ENCODE measurements at regions not wholly inside any gene's neighbourhood (a gene's known extent, or its start where the extent isn't known, plus 50 kb on each side); places are given as distances from the start of the nearest gene placed in this dataset.

DNA sequence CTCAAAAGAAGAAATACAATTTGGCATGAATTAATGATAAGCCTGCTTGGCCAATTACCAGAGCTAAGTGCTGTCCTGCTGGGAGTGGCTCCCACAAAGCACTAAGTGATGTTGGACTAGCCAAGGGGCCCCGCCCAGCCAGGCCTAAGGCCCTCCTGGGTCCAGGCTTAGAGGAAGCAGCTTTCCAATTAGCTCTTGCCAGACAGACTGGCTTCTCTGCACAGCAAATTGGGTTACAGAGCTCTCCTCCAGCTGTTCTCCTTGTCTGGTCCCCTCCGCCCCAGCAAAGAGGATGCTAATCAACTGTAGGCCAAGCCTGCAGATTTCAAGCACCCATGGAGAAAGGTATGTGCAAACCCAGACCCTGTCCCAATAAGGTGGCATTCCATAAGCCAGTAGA is 151.9 kb downstream of the DMRTA2 start (continued):
- TF ChIP-seq ZNF408 (CRISPR knock-in tag; IDR thresholded peaks at IDR 0.05; ENCODE audit: low read depth) (no peak), KHSRP (IDR thresholded peaks at IDR 0.05) (no peak), CXXC5 (CRISPR knock-in tag; IDR thresholded peaks at IDR 0.05) (no peak), SAFB (IDR thresholded peaks at IDR 0.05; ENCODE audit: borderline replicate concordance, low read depth, low read length) (no peak), NCOA6 (IDR thresholded peaks at IDR 0.05) (no peak), ARID1B (IDR thresholded peaks at IDR 0.05) (no peak)

DNA sequence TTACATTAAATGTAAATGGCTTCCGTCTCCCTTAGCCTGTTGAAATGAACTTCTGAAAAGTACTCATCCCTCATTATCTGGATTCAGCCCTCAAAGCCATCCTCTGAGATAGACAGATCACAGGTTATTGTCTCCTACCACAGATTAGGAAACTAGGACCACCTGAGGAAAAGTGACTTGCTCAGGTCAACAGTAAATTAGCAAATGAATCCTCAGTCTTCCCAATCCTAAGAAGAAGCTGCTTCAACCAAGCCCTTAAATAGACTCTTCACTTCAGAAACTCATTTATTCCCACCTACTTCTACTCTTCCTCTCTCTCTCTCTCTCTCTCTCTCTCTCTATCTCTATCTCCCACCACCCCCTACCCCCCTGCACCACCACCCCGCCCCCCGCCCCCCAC is 152.3 kb downstream of the DMRTA2 start:
- Histone ChIP-seq H3K4me3 (no peak overlapping the region), H2AFZ (ENCODE audit: low read depth, low read length) (no peak overlapping the region), H3K9ac (ENCODE audit: insufficient read depth in 1 of 2, low read depth in 2 of 2, low read length in 2 of 2) (no peak overlapping the region), H3K36me3 (ENCODE audit: control insufficient read depth, insufficient read depth, low read length) (no peaks in the 10 kb centered on the region), H3K9me1 (ENCODE audit: control insufficient read depth, insufficient read depth, low read length) (no peaks in the 10 kb centered on the region), H3K79me2 (ENCODE audit: control insufficient read depth, insufficient read depth, low read length) (no peaks in the 10 kb centered on the region), H3K27ac (ENCODE audit: extremely low read depth, low read depth, low read length) (no peak overlapping the region), H4K20me1 (replicated peaks; ENCODE audit: control insufficient read depth, insufficient read depth, low read length) (no peaks in the 10 kb centered on the region), H3K9me3 (replicated peaks; ENCODE audit: control insufficient read depth, insufficient read depth, low read depth, low read length) (no peaks in the 10 kb centered on the region), H3K4me1 (replicated peaks in 1 of 2; ENCODE audit: control insufficient read depth in 2 of 2, insufficient read depth in 2 of 2, low read length in 2 of 2) (no peaks in the 10 kb centered on the region), H3K4me2 (ENCODE audit: insufficient read depth, low read length) (no peak overlapping the region), H3K27me3 (ENCODE audit: control insufficient read depth in 2 of 2, insufficient read depth in 2 of 2, low read length in 2 of 2) (no peaks in the 10 kb centered on the region)
- intact Hi-C loops (cut with micrococcal nuclease) (no loop called here), in situ Hi-C loops (cut with MboI) (no loop called here)
- TF ChIP-seq ZNF140 (CRISPR knock-in tag; IDR thresholded peaks at IDR 0.05) (no peak), CBFA2T3 (IDR thresholded peaks at IDR 0.05) (no peak), NFATC3 (IDR thresholded peaks at IDR 0.05) (no peak), XRCC3 (IDR thresholded peaks at IDR 0.05) (no peak), CCAR2 (IDR thresholded peaks at IDR 0.05; ENCODE audit: low read depth, low read length) (no peak), ZNF165 (CRISPR knock-in tag; IDR thresholded peaks at IDR 0.05; ENCODE audit: borderline replicate concordance) (no peak), ETS2 (tag; IDR thresholded peaks at IDR 0.05; ENCODE audit: borderline replicate concordance, poor library complexity, severe bottlenecking) (no peak), NR2F6 (CRISPR knock-in tag; IDR thresholded peaks at IDR 0.05) (no peak)
- TF ChIP-seq, protein P1, sequence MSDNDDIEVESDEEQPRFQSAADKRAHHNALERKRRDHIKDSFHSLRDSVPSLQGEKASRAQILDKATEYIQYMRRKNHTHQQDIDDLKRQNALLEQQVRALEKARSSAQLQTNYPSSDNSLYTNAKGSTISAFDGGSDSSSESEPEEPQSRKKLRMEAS (CRISPR knock-in tag; IDR thresholded peaks at IDR 0.05): no peak
- FAIRE-seq (no peak), ATAC-seq (no peak), DNase-seq (ENCODE audit: extremely low read depth in 1 of 4, low spot score in 3 of 4) (no peak)
- no TSS peak for BruUV-seq (replicated peaks)
- POLR2A ChIA-PET: interaction anchor here (0.9 kb wide), 1 partner anchor 27 kb away, joined by 5 read pairs; no protein-coding TSS in a partner anchor
- CTCF ChIA-PET (ENCODE audit: low intra/inter-chr PET ratio): no interaction called here
- 0% methylated on average over 1 of the region's 3 CpGs for WGBS (ENCODE audit: insufficient coverage, low coverage, missing lambda C conversion rate)
